ENCODE measurements at regions not wholly inside any gene's neighbourhood (a gene's known extent, or its start where the extent isn't known, plus 50 kb on each side); places are given as distances from the start of the nearest gene placed in this dataset.

DNA sequence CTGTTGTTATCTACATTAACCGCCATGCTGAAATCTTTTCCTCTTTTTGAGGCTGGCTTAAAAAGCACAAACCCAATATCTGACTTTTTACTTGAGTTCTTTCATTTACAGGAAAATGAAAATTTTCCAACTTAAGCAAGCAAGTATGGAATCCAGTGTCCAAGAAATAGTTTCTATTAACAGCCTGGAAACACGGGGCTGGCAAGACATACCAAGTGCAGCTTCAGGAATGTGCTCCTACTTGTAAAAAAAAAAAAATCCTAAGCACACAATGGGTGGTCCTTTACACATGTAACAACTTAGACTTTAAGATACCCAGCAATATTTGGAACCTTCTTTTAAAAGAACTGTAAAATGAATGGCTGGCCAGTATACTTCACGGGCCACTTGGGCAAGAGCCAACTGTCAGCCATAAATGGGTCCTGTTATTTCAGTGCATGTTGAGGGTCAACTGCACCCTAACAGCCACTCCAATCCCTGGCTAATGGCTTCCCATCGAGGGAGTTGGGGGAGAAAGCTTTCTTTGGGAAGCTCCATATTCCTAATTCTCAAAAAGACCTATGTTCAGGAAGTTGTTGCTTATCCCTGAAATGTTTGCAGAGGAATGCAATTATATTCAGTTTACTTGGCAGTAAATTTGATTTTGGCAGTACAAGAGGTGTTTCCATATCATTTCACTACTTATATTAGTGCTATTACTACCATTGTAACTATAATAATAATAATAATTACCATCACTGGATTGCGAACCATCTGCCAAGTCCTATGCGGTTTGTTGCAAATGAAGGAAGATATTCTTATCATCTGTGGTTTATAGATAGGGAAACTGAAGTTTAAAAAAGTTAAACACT, 236.4 kb upstream of the TMEM72 start:
- in situ Hi-C loops (cut with MboI; ENCODE audit: low sequenced_read_pairs): no loop called here

- in situ Hi-C loops (cut with MboI; ENCODE audit: low sequenced_read_pairs): no loop called here
Measured at GRCh38 chr10:44675387-44675874, 235.7 kb upstream of the TMEM72 start.

DNA sequence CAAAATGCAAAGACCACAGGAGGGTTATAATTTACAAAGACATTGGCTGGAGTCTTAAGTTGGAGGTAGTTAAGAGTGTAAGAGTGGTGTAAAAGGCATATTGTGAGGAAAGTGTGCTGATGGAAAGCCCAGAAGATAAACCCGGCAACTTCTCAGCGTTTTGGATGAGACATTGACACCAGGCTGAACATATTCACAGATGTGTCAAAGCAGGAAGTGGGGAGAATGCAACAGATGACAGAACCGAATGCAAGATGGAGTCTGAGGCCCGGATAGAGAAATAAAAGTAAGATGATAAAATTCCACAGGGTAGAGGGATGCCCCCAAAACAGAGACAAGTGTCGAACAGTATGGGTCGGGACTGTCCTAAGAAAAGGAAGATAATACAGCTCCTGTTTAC, 230.4 kb upstream of the TMEM72 start:
- in situ Hi-C loops (cut with MboI; ENCODE audit: low sequenced_read_pairs): no loop called here

- in situ Hi-C loops (cut with MboI; ENCODE audit: low sequenced_read_pairs): no loop called here
Measured at GRCh38 chr10:44682507-44682906, 228.6 kb upstream of the TMEM72 start.

DNA sequence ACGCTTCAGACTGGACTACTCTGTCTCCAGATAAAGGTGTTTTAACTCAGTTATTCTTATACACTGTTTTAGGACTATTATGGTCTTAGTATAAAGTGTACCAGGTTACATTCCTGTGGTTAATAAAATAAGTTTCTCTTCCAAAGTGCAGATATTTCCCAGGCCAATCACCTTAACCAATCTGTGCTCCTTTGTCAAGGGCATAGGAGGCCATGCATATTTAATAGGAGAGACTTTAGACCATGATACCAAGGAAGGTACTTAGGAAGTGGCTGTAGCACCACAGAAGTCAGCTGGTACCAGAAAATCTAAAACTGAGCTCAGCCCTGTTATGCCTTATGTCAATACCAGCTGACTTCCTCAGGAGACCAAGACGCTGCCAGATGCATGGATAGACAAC, 226.5 kb upstream of the TMEM72 start:
- in situ Hi-C loops (cut with MboI; ENCODE audit: low sequenced_read_pairs): no loop called here

- in situ Hi-C loops (cut with MboI; ENCODE audit: low sequenced_read_pairs): no loop called here
Measured at GRCh38 chr10:44685220-44685619, 225.9 kb upstream of the TMEM72 start.

DNA sequence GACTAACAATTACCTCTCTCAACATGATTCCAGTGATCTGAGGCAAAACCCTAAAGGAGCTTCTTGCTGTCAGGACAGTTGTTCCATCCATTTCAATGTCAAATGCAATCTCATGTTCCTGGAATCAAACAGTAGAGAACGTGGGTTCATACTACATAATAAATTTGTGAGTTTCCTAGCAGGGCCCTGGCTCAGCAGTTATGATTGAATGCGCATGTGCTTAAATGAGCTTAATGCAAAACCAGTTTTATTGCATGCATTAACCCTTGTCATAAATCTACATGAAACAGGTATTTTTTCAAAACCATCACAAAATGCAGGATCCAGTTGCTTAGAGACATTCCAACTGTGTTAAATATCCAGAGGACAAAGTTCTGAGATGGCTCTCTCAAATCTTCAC, 225.4 kb upstream of the TMEM72 start:
- in situ Hi-C loops (cut with MboI; ENCODE audit: low sequenced_read_pairs): no loop called here

DNA sequence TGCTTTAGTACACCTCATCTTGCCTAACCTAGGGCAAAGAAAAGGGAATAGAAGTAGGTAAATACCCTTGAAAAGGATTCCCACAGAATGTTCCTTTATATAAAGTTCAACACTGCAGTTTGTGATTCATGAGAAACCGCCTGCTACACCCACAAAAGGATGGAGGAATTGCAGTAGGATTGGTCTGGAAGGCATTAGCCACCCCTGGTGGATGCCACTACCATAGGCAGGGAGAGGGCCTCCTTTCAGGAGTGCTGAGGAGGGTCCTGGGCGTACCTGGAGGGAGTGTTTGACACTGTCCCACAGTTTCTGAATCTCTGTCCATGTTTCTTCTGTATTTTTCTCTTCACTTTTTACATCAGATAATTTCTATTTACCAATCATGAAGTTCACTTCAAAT, 221.8 kb upstream of the TMEM72 start:
- in situ Hi-C loops (cut with MboI; ENCODE audit: low sequenced_read_pairs): no loop called here

DNA sequence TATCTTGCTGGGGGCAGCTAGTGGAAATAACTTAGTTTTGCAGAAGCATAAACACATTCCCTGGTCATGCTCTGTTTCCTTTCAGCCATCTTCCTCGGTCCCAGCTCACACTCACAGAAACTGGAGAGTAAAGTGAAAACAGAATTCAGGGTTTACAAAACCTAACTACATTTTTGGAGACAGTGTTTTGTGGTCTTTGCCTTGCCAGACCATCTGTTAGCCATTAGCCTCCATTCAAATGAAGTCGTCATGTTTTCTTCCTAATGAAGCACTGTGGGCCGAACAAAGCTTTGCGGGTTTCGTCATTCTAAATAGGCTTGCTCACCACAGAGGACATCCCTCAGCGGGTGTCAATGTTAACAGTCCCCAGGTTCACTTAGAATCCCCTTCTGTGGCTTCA, 214.6 kb upstream of the TMEM72 start:
- in situ Hi-C loops (cut with MboI; ENCODE audit: low sequenced_read_pairs): no loop called here

DNA sequence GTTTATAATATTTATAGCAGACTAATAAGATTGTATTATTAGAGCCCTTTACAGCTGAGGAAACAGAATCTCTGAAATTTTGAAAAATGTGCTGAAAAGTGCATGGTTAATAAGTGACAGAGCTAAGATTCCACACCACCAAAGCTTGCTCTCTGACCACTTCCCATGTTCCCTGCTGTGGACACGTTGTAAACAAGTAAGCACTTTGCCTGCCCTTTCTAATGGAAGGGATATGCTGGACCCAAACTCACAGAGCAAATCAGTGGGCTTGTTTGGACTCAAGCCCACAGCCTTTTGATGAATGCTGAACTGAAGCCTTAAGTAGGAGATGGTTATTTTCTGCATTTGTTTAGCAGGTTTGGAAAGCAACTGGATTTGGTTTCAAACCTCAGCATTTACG, 214.0 kb upstream of the TMEM72 start:
- in situ Hi-C loops (cut with MboI; ENCODE audit: low sequenced_read_pairs): no loop called here

GRCh38 chr10:44702531-44702930, 208.6 kb upstream of the TMEM72 start:
- in situ Hi-C loops (cut with MboI; ENCODE audit: low sequenced_read_pairs): no loop called here

DNA sequence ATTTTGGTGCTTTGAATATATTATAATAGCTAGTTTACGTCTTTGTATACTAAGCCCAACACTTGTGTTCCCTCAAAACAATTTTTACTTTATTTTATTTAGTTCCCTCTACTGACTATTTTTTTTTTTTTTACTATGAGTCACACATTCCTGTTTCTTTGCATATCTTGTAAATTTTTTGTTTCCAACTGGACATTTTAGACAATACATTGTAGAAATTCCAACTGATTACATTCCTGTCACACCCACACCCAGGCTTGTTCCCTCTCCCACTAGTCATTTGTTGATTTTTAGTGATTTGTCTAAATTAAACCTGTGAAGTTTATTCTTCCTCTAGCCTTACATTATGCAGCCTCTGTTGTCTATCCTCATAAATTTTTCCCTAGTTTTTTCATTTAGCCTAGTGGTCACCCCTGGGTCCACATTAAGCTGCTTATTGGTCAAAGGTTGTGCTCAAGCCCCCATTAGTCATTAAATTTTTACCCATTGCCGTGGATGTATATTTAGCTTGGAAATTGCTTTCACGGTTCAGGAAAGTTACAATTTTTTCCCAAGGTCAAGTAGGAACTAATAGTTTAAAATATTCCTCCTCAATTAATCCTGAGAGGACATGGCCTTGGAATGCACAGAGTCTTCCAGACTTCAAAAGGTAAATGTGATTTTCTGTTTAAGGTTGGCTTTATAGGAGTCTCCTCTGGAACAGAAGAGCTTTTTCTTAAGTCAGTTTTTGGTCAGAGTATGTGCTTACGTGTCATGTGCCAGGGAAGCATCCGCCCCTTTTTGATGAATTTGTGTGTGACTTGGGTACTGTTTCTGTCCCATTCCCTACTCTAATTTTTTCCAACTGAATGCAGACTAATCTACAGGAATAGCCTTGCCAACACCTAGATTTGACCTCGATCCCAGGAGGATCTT, 207.6 kb upstream of the TMEM72 start:
- in situ Hi-C loops (cut with MboI; ENCODE audit: low sequenced_read_pairs): no loop called here

GRCh38 chr10:44704616-44705015, 206.5 kb upstream of the TMEM72 start:
- in situ Hi-C loops (cut with MboI; ENCODE audit: low sequenced_read_pairs): no loop called here

DNA sequence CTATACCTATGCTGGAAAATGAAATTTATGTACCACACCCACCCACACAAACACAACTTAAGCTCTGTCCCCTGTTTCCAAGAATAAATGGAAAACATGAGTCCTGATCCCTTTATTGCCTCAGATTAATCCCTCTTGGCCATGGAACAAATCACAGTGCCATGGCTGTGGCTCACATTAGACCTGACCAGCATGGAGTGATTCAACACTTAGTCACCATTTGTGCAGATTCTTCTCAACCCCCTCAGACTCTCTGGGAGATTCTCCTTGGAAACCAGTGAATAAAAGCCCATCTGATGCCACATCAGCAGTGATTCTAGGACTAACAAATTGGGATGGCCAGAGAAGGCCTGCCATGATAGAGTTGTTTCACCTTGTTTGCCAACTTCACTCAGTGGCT, 204.4 kb upstream of the TMEM72 start:
- in situ Hi-C loops (cut with MboI; ENCODE audit: low sequenced_read_pairs): no loop called here

GRCh38 chr10:44713307-44713706, 197.8 kb upstream of the TMEM72 start:
- in situ Hi-C loops (cut with MboI; ENCODE audit: low sequenced_read_pairs): no loop called here

DNA sequence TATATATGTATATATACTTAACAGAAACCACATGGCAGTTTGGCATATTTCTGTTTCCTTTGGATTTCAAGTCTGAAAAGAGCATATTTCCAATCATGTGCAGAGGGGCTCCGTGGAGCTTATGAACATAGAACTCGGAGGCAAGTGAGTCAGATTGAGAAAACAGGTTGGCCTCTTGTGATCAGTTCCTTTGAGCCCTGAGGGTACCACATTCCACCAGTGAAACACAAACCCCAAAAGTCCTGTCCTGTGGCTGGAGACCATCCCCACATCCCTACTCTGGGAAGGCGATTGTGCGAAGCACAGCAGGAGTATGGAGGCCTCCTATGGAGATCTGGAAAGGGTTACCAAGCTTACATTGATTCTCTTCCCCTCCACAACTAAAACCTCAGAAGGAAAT, 196.7 kb upstream of the TMEM72 start:
- in situ Hi-C loops (cut with MboI; ENCODE audit: low sequenced_read_pairs): no loop called here

DNA sequence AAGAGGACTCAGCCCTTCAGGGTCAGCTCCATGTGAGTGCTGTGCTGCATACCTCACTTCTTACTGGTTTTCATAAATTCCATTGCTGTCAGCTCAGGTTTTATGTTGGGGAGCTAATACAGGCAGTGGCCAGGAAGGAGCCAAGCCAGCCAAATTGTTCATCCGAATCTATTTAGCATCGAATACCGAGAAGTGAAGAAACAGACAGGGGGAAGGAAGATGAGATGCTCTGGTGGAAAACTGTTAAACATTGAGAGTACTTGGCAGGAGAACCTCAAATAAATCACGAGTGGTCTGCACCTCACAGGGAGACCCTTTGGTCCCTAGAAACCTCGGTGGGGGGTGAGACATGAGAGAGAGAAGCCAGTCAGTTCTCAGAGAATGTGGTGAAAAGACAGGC, 196.0 kb upstream of the TMEM72 start:
- in situ Hi-C loops (cut with MboI; ENCODE audit: low sequenced_read_pairs): no loop called here

DNA sequence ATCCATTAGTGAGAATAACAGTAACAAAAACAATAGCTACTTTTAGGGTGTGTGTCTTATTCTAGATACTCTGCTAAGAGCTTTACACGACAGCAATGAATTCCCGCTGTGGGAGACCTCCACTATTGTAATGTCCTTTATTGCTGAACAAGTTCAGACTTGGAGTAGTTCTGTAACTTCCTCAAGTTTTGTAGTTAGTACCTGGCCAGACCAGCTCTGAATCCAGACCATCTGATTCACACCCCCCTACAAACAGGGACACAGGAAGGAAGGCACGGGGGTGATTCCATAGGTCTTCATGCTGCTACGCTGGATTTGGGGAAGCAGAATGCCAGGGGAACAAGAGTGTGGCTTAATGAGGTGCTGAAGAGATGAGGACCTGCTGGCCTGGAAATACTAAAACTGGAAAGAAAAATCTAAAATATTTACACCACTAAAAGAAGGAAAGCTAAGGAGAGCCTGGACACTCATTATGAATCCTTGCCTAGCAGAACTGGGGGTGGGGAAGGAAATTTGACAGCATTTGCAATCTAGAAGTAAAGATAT, 194.6 kb upstream of the TMEM72 start:
- in situ Hi-C loops (cut with MboI; ENCODE audit: low sequenced_read_pairs): no loop called here

GRCh38 chr10:44723082-44723481, 188.1 kb upstream of the TMEM72 start:
- in situ Hi-C loops (cut with MboI; ENCODE audit: low sequenced_read_pairs): no loop called here

- in situ Hi-C loops (cut with MboI; ENCODE audit: low sequenced_read_pairs): no loop called here
Measured at GRCh38 chr10:44723619-44724325, 187.4 kb upstream of the TMEM72 start.
